CD14-positive monocyte (primary cell): ENCODE measurements at regions not wholly inside any gene's neighbourhood (a gene's known extent, or its start where the extent isn't known, plus 50 kb on each side); places are given as distances from the start of the nearest gene placed in this dataset.

Experiments used
- DNase-seq, 3 donors: peaks; one replicate each; pipeline ENCODE4 v3.0.0-alpha.2; 2011 to 2022
- H2AFZ ChIP-seq: 2 replicates; pipeline ENCODE4 v1.6.0; 2012; ENCODE audit warnings: mild to moderate bottlenecking, low read depth, low read length, inconsistent platforms; ENCODE audit not compliant: insufficient read depth, poor library complexity, severe bottlenecking
- H3K27ac ChIP-seq, 2 donors: 1 replicate in 1 of 2; 2 replicates in 1 of 2; pipeline ENCODE4 v1.5.1; 2012 to 2013; ENCODE audit warnings: low read length in 2 of 2, control low read depth in 1 of 2, inconsistent platforms in 1 of 2, low read depth in 1 of 2, mild to moderate bottlenecking in 1 of 2
- H3K27me3 ChIP-seq, 2 donors: one replicate each; pipeline versions ENCODE4 v1.6.0 to v1.6.1; 2011 to 2013; ENCODE audit warnings: low read length in 2 of 2; ENCODE audit not compliant: control insufficient read depth in 2 of 2, insufficient read depth in 2 of 2
- H3K36me3 ChIP-seq, 2 donors: replicated peaks in 1 of 2; 1 replicate in 1 of 2; 2 replicates in 1 of 2; pipeline versions ENCODE4 v1.5.1 to v1.6.1; 2012 to 2013; ENCODE audit warnings: low read length in 2 of 2, control low read depth in 1 of 2, inconsistent platforms in 1 of 2, mild to moderate bottlenecking in 1 of 2; ENCODE audit not compliant: insufficient read depth in 2 of 2, control insufficient read depth in 1 of 2
- H3K4me1 ChIP-seq, 2 donors: 1 replicate in 1 of 2; 2 replicates in 1 of 2; pipeline versions ENCODE4 v1.5.1 to v1.6.1; 2012 to 2013; ENCODE audit warnings: low read length in 2 of 2, control low read depth in 1 of 2, inconsistent platforms in 1 of 2, mild to moderate bottlenecking in 1 of 2, moderate library complexity in 1 of 2; ENCODE audit not compliant: insufficient read depth in 2 of 2, control insufficient read depth in 1 of 2
- H3K4me2 ChIP-seq: replicated peaks from 2 replicates; pipeline ENCODE3; 2012; ENCODE audit warnings: low read length, moderate library complexity, mild to moderate bottlenecking; ENCODE audit not compliant: poor library complexity, severe bottlenecking; ENCODE audit errors: extremely low read depth
- H3K4me3 ChIP-seq, 3 experiments: fragments of 200-600 bp in 1 of 3; sonication (generic) in 1 of 3; replicated peaks in 1 of 3; 1 replicate in 2 of 3; 2 replicates in 1 of 3; pipeline ENCODE4 v1.5.1; 2011 to 2013; ENCODE audit warnings: low read length in 3 of 3, mild to moderate bottlenecking in 3 of 3, control low read depth in 2 of 3, low read depth in 2 of 3, inconsistent platforms in 1 of 3, moderate library complexity in 1 of 3
- H3K79me2 ChIP-seq: 2 replicates; pipeline ENCODE4 v1.6.0; 2012; ENCODE audit warnings: mild to moderate bottlenecking, control low read depth, inconsistent platforms, low read length, moderate library complexity; ENCODE audit not compliant: insufficient read depth
- H3K9ac ChIP-seq: 2 replicates; pipeline ENCODE4 v1.6.0; 2017; ENCODE audit warnings: low read length, mild to moderate bottlenecking; ENCODE audit not compliant: insufficient read depth, poor library complexity, severe bottlenecking
- H3K9me3 ChIP-seq, 2 donors: replicated peaks in 1 of 2; 1 replicate in 1 of 2; 2 replicates in 1 of 2; pipeline versions ENCODE4 v1.5.1 to v1.6.1; 2012 to 2013; ENCODE audit warnings: low read length in 2 of 2, control low read depth in 1 of 2; ENCODE audit not compliant: control insufficient read depth in 1 of 2, insufficient read depth in 1 of 2
- H4K20me1 ChIP-seq: 2 replicates; pipeline ENCODE4 v1.6.0; 2012; ENCODE audit warnings: mild to moderate bottlenecking, low read length, control low read depth, moderate library complexity; ENCODE audit not compliant: insufficient read depth
- H3K27ac Mint-ChIP-seq, 7 donors: one replicate each; pipeline ENCODE4 v1.8.0; 2020; ENCODE audit warnings: mild to moderate bottlenecking in 7 of 7, mixed read lengths in 7 of 7, moderate library complexity in 6 of 7, inconsistent platforms in 2 of 7
- H3K27me3 Mint-ChIP-seq, 3 donors: one replicate each; pipeline ENCODE4 v1.8.0; 2021 to 2022; ENCODE audit warnings: low read depth in 3 of 3, mild to moderate bottlenecking in 3 of 3, mixed read lengths in 3 of 3, moderate library complexity in 3 of 3, inconsistent platforms in 1 of 3
- H3K36me3 Mint-ChIP-seq, 2 donors: one replicate each; pipeline ENCODE4 v1.8.0; 2020; ENCODE audit warnings: mixed read lengths in 2 of 2, inconsistent platforms in 1 of 2, mild to moderate bottlenecking in 1 of 2
- H3K4me1 Mint-ChIP-seq: one replicate; pipeline ENCODE4 v1.8.0; 2020; ENCODE audit warnings: mild to moderate bottlenecking, mixed read lengths
- H3K4me3 Mint-ChIP-seq, 2 donors: one replicate each; pipeline ENCODE4 v1.8.0; 2020; ENCODE audit warnings: mild to moderate bottlenecking in 2 of 2, mixed read lengths in 2 of 2, moderate library complexity in 1 of 2
- H3K9me3 Mint-ChIP-seq, 7 donors: one replicate each; pipeline ENCODE4 v1.8.0; 2020 to 2022; ENCODE audit warnings: mixed read lengths in 7 of 7, mild to moderate bottlenecking in 6 of 7, moderate library complexity in 6 of 7, inconsistent platforms in 2 of 7
- WGBS: methylation state at CpG from one replicate; pipeline ENCODE4 v1.1.5; 2013; ENCODE audit warnings: missing lambda C conversion rate; ENCODE audit not compliant: insufficient coverage; 5-methylcytosine and 5-hydroxymethylcytosine counted together
- intact Hi-C, 2 donors: fragments of 100-400 bp; cut with micrococcal nuclease; formaldehyde crosslinking; loops; one replicate each; pipeline versions ENCODE4 v1.15.0 to v1.15.1; 2023
- TF ChIP-seq, protein P1 (sequence below): fragments of 200-600 bp; IDR thresholded peaks from one replicate; pipeline ENCODE4 v1.8.0; 2022; ENCODE audit warnings: antibody characterized with exemption, mild to moderate bottlenecking

- Histone ChIP-seq H3K4me1 (no peaks in the 10 kb centered on the region), H3K79me2 (no peaks in the 10 kb centered on the region), H3K27me3 (no peaks in the 10 kb centered on the region), H3K9ac (no peak overlapping the region), H3K36me3 (no peaks in the 10 kb centered on the region), H3K4me3 (no peak overlapping the region), H2AFZ (no peak overlapping the region), H3K9me3 (no peaks in the 10 kb centered on the region), H4K20me1 (no peaks in the 10 kb centered on the region), H3K4me2 (no peak overlapping the region), H3K27ac (no peak overlapping the region)
- no peak overlapping the region for H3K27ac Mint-ChIP-seq
- TF ChIP-seq, protein P1, sequence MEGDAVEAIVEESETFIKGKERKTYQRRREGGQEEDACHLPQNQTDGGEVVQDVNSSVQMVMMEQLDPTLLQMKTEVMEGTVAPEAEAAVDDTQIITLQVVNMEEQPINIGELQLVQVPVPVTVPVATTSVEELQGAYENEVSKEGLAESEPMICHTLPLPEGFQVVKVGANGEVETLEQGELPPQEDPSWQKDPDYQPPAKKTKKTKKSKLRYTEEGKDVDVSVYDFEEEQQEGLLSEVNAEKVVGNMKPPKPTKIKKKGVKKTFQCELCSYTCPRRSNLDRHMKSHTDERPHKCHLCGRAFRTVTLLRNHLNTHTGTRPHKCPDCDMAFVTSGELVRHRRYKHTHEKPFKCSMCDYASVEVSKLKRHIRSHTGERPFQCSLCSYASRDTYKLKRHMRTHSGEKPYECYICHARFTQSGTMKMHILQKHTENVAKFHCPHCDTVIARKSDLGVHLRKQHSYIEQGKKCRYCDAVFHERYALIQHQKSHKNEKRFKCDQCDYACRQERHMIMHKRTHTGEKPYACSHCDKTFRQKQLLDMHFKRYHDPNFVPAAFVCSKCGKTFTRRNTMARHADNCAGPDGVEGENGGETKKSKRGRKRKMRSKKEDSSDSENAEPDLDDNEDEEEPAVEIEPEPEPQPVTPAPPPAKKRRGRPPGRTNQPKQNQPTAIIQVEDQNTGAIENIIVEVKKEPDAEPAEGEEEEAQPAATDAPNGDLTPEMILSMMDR, result no peak
- H3K4me1 Mint-ChIP-seq, result no peaks in the 10 kb centered on the region
- H3K36me3 Mint-ChIP-seq, result no peaks in the 10 kb centered on the region
- H3K4me3 Mint-ChIP-seq, result no peak overlapping the region
- H3K27me3 Mint-ChIP-seq, result peaks cover 0 to 1% (median under 1%) of the 10 kb centered on the region in 3 donors
- WGBS, result no CpG with 5 or more reads among the region's 2 CpGs
- intact Hi-C loops, result no loop called here
- H3K9me3 Mint-ChIP-seq, result peaks cover 0 to 10% (median 2%) of the 10 kb centered on the region in 7 donors
- DNase-seq, result no peak
Measured at GRCh38 chr18:68507781-68508180, 207.1 kb downstream of the TMX3 start.

- Mint-ChIP-seq H3K36me3 (no peaks in the 10 kb centered on the region), H3K4me3 (no peak overlapping the region), H3K4me1 (no peaks in the 10 kb centered on the region), H3K9me3 (peaks cover 0 to 10% (median 0%) of the 10 kb centered on the region in 7 donors), H3K27me3 (peaks cover 0 to 1% (median 0%) of the 10 kb centered on the region in 3 donors), H3K27ac (no peak overlapping the region)
- H3K79me2 ChIP-seq, result no peaks in the 10 kb centered on the region
- H3K36me3 ChIP-seq, result no peaks in the 10 kb centered on the region
- H2AFZ ChIP-seq, result no peak overlapping the region
- DNase-seq, result no peak
- H3K4me1 ChIP-seq, result no peaks in the 10 kb centered on the region
- 100% methylated on average over 1 of the region's 3 CpGs for WGBS
- H3K9ac ChIP-seq, result no peak overlapping the region
- intact Hi-C loops, result no loop called here
- H4K20me1 ChIP-seq, result no peaks in the 10 kb centered on the region
- TF ChIP-seq, protein P1, result no peak
- no peak overlapping the region for H3K4me3 ChIP-seq
- H3K9me3 ChIP-seq, result no peaks in the 10 kb centered on the region
- H3K4me2 ChIP-seq, result no peak overlapping the region
- no peak overlapping the region for H3K27ac ChIP-seq
- H3K27me3 ChIP-seq, result no peaks in the 10 kb centered on the region
Measured at GRCh38 chr18:68505178-68505574, 209.7 kb downstream of the TMX3 start.
